A172 (cell line): ENCODE measurements at regions not wholly inside any gene's neighbourhood (a gene's known extent, or its start where the extent isn't known, plus 50 kb on each side); places are given as distances from the start of the nearest gene placed in this dataset.
"Not testable (repeated sequence)": the region's sequence is repeated elsewhere in the genome, so short reads cannot be mapped to it uniquely, and the experiment has no call there.

Source experiments
- DNase-seq: peaks from one replicate; pipeline ENCODE4 v3.0.0-alpha.2; 2015; ENCODE audit warnings: low spot score

DNA sequence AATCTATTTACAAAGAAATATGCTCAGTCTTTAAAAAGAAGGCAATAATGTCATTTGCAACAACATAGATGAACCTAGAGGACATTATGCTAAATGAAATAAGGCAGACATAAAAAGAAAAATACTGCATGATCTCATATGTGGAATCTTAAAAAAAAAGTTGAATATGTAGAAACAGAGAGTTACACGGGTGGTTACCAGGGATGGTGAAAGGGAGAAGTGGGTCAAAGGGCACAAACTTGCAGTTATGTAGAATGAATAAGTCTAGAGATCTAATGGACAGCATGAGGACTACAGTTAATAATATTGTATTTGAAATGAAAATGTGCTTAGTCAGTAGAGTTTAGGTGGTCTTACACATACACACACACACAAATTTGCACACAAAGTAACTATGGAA, 88.2 kb upstream of the CCDC71L start:
- DNase-seq: no peak

DNA sequence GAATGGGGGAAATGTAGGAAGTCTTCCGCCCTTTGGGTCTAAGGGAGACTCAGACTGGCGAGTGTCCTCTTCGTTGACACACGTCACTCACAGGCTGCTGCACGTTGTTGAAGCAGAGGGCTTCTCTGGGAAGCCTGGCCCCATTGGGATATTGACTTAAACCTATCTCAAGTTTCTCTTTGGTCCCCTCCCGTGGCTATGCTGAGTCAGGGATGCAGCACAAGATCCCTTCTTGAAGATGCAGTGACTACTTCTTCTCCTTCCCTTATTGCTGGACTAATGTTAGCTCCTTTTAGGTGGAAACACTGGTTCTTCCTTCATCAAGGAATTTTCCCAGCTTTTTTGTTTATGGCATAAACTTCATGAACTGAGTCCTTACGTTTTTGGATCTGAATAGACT, 89.8 kb upstream of the CCDC71L start:
- no peak for DNase-seq

DNA sequence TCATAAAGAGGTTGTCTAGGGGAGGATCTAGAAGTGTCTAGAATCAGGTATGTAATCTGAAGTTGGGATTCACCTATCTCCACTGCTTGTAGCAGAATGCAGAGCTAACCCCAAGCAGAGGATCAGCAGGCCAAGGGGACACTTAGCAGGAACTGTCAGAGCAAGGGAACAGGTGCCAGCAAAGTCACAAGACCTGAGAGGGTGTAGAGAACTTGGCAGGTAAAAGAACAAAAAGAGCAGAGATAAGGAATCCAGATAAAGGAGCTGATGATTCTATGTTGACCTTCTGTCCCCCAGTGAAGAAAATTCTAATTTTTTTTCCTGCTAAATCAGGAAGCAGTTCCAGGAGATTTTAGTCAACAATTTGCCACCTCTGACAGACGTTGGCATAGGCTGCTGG, 91.4 kb upstream of the CCDC71L start:
- DNase-seq: no peak

DNA sequence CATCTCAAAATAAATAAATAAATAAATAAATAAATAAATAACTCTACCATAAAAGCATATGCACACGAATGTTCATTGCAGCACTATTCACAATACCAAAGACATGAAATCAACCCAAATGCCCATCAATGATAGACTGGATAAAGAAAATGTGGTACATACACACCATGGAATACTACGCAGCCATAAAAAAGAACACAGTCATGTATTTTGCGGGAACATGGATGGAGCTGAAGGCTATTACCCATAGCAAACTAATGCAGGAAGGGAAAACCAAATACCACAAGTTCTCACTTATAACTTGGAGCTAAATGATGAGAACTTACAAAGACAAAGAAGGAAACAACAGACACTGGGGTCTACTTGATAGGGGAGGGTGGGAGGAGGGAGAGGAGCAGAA, 94.1 kb upstream of the CCDC71L start:
- DNase-seq: not testable (repeated sequence)

DNA sequence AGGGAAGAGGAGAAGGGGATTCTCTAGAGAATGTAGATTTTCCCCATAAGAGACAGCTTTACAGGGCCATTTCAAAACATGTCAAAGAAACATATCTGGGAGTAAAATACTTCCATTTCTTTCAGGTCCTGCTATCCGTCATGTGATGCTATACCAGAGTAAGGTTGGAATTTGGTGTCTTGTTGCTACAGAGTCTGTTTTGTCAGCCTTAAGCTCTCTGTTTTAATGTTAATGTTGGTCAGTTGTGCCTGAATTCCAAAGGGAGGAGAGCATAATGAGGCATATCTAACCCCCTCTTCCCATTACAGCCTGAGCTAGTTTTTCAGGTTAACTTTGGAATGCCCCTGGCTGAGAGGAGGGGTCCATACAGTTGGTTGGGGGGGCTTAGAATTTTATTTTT, 94.7 kb upstream of the CCDC71L start:
- no peak for DNase-seq

DNA sequence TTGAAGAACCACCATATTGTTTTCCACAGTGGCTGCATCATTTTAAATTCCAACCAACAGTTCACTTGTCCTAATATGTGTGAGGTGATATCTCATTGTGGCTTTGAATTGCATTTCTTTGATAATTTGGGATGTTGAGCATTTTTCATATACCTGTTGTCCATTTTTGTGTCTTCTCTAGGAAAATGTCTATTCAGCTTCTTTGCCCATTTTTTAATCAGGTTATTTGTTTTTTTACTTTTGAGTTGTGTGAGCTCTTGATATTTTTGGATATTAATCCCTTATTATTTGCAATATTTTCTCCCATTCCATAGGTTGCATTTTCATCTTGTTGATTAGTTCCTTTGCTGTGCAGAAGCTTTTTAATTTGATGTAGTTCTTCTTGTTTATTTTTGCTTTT, 95.1 kb upstream of the CCDC71L start:
- DNase-seq: no peak

DNA sequence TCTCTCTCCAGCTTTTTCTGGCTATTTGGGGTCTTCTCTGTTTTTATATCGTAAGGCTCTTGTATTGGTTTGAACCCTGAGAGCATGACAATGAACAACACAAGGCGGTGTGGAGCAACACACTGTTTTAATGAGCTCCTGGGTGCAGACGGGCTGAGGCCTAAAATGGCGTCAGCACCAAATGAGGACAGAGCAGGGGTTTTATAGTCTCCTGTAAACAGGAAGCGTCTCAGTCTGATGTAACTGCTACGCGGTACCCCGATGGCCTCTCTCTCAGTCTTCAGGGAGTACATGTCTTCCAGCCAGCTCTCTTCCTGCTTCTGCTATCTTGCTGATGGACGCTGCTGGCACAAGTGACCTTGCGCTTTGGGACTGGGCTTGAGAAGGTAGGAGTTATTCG, 95.9 kb upstream of the CCDC71L start:
- DNase-seq: no peak

DNA sequence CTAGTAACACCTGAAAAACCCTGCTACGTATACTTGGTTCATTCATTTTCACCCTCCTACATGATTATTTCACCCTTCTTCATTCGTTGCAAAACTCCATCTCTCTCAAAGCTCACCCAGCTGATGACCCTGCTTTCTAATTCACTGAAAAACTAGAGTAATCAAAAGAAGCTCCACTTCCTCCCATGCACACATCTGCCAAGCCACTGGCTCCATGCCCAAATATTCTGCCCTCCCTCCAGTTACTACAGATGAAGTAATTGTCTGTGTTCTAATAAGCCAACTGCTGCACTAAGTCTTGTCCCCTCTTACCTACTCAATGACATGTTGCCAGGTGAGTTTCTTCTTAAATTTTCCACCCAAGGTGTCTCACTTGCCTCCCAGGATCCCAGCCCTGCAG, 96.9 kb upstream of the CCDC71L start:
- DNase-seq: no peak

DNA sequence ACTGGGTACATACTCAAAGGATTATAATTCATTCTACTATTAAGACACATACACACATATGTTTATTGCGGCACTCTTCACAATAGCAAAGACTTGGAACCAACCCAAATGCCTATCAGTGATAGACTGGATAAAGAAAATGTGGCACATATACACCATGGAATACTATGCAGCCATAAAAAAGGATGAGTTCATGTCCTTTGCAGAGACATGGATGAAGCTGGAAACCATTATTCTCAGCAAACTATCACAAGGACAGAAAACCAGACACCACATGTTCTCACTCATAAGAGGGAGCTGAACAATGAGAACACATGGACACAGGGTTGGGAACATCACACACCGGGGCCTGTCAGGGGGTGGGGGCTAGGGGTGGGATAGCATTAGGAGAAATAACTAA, 101.9 kb upstream of the CCDC71L start:
- DNase-seq: not testable (repeated sequence)

DNA sequence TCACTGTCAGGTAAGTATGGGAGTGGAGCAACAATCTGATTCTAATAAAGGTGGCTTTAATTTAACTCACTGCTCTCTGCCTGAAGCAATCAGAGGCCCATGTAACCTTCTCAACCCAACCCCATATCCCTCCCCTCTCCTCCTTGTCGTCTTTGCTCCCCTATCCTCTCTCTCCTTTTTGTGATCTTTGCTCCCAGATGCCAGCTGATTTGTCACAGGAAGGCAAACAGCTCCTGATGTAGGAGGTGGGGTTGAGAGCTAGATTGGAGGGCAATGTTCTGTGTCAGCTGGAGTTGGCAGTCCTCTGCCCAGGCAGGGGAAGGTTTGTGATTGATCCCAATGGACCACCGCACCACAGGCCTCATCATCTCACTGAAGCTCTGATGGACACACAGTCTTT, 101.4 kb upstream of the PIK3CG start:
- DNase-seq: no peak

DNA sequence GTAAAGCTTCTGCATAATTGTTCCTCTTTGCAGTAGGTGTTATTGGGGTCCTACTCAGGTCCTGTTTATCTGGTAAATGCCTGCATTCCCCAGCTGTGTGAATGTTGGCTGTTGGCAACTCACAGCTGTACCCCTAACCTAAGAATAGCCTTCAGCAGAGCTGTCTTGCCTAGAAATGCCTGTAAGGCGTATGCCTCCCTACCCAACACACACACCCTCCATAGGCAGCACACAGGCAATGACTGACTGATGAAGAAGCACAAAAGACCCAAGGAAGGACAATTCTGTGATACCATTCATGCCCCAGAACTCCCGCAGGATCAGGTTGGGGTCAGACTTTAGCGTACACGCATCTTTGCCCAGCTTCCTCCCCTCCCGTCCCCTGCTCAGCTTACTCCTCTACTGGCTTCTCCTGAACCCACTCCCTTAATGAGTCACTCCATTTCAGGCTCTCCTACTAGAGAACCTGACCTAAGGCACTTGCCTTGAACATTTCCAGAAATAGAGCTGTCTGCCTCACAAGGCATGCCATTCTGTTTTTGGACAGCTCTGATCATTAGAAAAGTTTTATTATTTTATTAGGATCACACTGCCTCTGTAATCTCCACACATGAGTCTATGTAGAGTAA, 99.2 kb upstream of the PIK3CG start:
- no peak for DNase-seq

DNA sequence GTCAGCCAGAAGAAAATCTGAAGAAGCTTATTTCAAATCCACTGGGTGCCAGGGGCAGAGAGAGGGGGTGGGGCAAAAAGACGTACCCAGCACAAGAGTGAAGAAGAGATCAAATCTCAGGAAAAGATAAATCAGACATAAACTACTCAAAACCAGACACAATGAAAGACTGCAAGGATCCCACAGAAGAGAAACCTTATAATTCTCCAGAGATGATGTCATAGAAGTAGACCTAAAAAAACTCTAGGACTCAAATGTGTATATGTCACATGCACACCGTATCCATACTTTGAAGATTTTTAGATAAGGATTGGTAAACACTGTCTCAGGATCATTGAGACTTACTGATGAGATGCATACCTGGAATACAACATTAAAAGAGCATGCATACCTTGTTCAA, 98.5 kb upstream of the PIK3CG start:
- DNase-seq: no peak

DNA sequence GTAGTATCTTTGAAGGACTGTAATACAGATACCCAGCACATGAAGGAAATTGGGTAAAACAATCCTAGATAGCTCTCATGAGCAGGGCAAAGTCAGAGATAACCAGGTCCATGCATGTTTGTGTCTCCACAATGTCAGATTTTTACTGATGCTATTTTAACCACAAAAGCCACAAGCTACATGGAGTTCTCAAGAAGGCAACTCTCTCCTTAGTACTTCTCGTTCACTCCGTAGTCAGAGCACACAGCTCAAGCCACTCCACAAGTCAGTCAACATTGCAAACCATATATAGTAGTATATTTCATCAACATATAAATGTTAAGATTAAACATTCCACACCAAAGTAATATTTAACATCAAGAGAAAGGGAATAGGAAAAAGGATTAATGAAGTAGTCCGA, 98.0 kb upstream of the PIK3CG start:
- peak; percentile 34 for DNase-seq

DNA sequence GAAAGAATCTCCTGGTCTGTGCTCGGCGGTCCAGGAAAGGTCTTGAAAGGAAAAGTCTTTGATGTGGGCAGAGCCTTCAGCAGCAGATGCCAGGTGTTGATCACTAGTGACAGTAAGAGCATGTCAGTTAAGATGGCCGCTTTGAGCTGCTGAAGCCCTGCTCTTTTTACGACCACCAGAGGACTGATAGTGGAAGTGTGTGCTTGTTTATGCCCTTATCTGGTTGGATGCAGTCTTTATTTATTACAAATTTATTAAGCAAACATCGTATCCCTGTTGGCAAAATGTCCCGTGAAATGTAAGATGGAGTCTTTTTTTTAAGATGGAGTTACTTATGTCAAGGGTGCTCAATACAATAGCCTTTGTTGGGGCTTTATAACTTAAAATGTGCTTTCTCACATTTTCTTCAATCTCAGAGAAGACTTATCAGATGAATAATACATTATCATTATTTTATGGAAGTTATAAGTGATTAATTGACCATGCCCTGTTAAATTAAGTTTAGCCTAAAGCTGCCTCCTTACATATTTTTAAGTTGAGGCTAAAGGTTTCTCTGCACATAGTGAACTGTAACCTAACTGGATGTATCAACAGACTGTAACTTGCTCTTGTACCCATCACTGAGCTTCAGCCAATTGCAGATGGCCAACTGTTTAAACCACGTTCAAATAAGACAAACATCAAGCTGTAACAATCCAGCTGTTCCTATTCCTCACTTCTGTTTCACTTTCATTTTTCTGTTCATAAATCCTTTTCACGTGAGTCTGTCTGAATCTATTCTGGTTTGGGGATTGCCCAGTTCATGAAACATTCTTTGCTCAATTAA, 97.4 kb upstream of the PIK3CG start:
- peak; percentile 28 for DNase-seq

DNA sequence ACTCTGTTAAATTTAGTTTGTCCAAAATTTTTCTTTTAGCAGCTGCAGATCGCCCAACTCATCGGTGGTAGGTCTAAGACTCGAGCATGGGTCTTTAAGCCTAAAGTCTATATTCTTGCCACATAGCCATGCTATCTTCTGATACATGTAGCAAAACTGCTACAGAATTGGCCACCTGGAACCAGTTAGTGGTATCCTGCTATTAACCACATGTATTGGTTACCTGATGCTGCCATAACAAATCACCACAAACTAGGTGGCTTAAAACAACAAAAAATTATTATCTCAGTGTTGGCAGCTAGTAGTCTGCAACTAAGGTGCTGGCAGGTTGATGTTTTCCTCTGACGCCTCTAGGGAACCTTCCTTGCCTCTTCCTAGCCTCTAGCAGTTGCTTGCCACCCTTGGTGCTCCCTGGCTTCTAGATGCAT, 96.7 kb upstream of the PIK3CG start:
- DNase-seq: no peak

DNA sequence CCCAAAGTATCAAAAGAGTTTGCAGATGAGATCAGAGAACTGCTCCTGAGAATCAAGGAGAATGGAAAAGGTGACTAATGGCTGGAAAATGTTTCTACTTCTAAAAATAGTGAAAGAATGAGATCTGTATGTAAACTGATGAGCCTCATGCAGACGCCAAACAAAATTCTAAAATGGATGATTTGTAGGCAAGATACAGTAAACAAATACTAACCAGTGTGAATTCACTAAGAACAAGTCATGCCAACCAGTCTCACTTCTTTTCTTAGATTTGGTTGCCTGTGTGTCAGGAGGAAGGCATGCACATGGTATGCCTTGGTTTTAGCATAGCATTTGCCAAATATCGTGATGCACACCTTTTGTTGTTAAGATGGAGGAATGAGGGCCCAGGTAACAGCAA, 94.9 kb upstream of the PIK3CG start:
- DNase-seq: peak; percentile 90

DNA sequence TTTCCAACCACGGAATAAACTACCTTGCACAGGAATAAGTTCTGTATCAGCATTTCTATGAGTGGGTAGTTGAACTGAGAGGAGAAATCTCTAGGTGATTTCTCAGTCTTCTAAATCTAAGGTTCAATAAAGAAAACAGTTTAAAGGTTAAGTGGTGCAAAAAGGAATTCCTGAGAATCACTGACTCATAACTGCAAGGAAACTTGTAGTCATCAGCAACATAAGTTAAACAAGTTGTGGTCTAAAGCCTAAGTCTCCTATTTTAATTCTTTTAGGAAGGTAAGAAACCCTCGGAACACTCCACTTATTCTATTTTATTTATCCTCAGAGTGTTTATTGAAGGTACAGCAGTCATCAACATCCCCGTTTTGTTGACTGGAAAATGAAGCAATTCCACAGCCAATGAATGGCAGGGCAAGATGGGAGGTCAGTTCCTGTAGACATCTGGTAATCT, 92.4 kb upstream of the PIK3CG start:
- DNase-seq: peak; percentile 67

DNA sequence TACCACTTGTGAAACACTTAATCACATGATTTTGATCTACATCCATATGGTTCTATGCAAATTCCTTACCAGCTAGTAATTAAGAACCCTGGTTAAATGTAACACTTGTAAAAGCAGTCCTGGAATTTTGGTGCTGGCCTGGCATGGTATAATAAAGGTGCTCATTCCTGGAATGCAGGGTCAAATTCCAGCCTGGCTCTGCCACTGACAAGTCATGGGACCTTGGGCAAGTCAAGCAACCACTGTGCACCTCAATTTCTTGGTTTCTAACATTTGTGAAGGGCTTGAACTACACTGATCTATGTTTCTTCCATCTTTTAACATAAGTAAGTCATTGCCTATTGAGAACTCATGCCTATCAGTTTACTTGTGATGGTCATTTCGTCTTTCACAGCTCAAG, 91.9 kb upstream of the PIK3CG start:
- peak; percentile 38 for DNase-seq

DNA sequence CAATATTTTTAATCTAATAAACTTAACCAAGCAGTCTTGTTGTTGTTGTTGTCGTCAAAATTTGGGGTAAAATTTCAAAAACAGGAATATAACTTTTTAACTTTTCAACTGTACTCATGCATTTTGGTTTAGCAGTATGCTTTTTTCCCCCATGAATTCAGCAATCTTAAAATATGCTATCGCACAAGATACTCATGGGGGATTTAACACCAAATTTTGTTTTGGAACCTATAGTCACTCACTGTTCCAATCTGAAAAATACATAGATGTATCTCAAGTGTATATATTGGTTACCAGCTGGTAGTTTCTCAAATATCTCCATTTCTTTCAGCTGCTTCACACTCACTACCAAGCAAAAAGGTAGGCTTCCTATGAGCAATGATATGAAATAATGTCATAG, 91.4 kb upstream of the PIK3CG start:
- DNase-seq: no peak

DNA sequence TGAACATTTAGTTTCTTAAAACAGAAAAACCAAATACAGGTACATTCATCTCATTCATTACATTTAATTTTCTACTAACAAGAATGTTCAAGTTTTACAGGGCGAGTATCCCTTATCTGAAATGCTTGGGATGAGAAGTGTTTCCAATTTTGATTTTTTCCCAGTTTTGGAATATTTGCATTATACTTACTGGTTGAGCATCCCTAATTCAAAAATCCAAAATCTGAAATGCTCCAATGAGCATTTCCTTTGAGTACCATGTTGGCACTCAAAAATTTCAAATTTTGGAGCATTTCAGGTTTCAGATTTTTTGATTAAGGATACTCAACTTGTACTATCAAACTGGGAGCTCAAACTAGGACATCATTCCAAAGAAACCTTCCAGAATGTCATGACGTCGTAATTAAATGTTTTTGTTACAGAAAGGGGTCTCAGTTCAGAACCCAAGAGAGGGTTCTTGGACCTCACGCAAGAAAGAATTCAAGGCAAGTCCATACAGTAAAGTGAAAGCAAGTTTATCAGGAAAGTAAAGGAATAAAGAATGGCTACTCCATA, 90.8 kb upstream of the PIK3CG start:
- no peak for DNase-seq

DNA sequence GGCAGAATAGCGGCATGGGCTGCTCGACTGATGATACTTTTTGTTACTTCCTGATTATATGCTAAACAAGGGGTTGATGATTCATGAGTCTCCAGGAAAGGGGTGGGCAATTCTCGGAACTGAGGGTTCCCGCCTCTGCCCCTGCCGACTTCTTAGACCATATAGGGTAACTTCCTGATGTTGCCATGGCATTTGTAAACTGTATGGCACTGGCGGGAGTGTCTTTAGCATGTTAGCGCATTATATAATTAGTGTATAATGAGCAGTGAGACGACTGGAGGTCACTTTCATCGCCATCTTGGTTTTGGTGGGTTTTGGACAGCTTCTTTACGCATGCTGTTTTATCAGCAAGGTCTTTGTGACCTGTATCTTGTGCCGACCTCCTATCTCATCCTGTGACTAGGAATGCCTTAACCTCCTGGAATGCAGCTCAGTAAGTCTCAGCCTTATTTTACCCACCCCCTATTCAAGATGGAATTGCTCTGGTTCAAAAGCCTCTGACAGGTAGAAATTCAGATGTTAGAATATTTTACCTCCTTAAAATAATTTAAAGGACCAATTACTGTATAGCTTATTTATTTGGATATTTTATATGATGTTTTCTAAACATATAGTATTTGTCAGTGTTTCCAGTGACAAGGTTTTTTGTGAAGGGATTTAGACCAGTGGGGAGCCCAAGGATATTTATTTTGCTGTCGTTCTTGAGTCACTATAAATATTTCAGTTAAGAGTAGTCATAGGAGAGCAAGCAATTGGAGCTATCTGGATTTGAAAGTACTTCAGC, 90.1 kb upstream of the PIK3CG start:
- DNase-seq: peak; percentile 99

DNA sequence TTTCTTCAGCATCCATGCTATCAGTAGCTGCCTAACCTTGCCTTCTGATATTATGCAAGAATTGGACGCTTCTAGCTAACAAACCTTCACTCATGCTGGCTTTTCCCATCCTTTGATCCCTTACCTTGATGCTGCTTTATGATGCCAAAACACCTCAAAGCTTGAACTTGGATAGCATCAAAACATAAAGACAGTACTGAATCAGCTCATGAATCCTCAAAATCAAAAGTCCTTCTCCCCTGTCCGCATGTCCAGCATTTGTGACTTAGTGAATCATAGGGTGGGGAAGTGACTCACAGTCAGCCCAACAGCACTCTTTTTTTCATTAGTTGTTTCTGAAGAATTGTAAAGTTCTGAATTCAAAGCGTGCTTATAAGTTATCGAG, 89.5 kb upstream of the PIK3CG start:
- peak; percentile 88 for DNase-seq
